Stimulated activated CD4-positive, alpha-beta T cell treated with anti-CD3 and anti-CD28 coated beads, Interleukin-4, amount 100 ng/mL, for 48 hours (primary cell): ENCODE measurements at regions not wholly inside any gene's neighbourhood (a gene's known extent, or its start where the extent isn't known, plus 50 kb on each side); places are given as distances from the start of the nearest gene placed in this dataset.
"Not testable (repeated sequence)": the region's sequence is repeated elsewhere in the genome, so short reads cannot be mapped to it uniquely, and the experiment has no call there.

Experiments used
- DNase-seq, 2 donors: peaks; one replicate each; pipeline ENCODE4 v3.0.0-alpha.2; 2020; ENCODE audit warnings: low read depth in 2 of 2

DNA sequence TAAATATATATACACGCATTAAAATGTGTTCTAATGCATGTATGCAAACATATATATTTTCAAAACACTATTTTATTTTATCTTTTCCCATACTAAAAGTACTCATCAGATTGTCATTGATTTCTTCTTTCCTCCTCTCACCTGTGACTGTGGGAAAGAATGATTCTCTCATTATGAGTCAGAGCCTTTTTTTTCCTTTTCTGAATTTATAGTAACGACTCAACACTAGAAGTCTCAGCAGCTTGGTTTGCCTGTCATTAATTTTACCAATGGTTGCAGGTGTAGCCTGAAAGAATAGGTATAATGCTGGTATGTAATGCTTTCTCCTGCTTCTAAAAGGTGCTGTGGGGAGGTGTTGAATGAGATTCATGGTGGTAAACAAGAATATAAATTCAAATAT lies 328.7 kb downstream of the UTRN start:
- DNase-seq: no peak

DNA sequence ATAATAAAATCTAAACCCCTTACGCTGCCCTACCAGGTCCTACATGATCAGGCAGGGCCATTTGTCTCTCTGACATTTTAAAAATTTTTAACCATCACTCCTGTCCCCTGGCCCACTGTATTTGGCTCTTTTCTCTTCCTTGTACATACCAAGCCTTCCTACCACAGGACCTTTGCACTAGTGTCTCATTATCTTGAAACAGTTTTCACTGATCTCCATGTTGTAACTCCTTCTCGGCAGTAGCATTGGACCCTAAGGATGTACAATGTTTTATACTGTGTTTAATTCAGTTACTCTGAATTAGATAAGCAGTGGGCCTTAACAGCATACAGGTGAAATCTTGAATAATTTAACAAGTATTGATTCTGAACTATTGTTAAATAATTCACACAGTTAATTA lies 330.7 kb downstream of the UTRN start:
- no peak for DNase-seq

DNA sequence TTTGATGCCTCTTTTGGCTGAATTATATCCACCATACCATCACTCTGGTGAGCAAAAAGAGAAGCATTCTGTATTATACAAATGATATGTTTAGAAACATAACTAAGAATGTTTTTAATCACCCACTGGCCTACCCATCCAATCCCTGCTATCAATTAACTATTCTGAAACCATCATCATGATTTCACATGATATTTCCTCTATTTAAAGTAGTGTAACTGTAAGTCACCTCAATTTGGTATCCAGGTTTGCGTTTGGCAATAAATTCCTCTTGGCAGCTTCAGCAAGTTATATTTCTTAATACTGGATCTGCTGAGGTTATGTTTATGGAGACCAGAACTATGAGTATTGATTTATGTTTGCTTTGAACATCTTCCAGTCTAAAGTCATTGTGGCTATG lies 332.1 kb downstream of the UTRN start:
- no peak for DNase-seq

DNA sequence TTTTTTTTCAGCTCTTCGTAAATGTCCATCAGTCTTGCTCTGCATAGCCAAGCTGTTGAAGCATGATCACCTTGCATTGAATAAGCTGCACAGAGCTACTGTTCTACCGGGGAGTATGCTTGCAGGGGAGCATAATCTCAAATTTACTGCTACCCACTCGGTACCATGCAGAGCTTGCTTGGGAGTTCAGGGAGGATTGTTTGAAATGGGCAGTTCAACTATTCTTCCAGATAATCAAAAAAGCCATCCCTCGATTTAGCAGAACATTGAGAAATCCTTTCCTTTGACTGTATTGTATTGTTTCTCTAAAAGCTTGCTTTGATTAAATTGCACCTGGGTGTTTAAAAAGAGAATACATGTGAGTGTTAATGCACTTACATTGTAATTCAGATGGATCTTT lies 332.6 kb downstream of the UTRN start:
- no peak for DNase-seq

DNA sequence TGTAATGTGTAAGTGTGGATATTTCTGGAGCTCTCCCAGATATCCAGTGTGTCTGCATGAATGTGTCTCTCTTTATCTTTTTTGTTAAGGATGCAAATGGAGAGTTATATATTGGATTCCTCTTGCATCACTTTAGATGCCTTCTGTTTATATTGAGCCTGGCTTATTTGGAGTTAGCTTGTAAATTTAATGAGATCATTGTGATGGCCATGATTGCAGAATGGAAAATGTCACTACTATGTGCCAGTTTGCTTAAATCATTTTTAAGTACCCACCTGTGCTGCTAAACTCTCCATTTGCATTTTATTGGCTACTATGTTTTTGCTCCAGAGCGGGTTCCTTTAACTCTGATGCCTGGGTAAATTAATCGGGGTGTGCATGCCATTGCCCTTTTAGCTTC lies 334.8 kb downstream of the UTRN start:
- DNase-seq: no peak

DNA sequence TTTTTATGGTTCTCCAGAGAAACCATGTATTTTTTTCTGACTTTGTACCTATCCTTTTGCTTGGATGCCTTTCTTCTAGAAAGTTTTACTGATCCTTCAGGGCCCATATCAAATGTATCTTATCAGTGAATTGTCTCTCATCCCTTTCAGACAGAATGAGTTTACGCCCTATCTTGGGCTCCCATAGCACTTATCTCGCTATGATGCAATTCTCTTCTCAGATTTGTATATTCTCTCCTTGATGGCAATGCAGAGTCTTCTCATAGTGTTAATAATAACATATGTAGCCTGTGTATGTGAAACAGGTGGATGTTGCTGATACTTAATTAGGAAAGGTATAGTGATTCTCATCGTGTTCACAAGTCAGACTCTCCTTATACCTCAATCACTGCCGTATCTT lies 336.2 kb downstream of the UTRN start:
- no peak for DNase-seq

DNA sequence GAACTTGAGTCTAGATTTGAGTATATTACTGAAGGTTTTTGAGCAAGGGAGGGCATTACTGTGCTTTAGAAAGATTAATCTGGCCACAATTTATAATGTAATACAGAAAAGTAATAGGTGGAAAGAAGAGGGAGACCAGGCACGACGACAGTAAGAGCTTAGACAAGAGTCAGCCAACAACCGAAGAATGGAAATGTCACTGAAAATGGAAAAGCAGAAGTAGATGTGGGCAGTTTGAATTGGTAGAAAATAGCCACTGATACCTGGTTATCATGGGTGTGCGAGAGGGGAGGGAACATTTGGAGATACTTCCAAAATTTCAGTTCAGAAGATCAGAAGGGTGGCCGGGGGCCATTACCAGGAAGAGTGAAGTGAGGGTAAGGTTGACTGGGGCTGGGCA lies 339.1 kb downstream of the UTRN start:
- no peak for DNase-seq

DNA sequence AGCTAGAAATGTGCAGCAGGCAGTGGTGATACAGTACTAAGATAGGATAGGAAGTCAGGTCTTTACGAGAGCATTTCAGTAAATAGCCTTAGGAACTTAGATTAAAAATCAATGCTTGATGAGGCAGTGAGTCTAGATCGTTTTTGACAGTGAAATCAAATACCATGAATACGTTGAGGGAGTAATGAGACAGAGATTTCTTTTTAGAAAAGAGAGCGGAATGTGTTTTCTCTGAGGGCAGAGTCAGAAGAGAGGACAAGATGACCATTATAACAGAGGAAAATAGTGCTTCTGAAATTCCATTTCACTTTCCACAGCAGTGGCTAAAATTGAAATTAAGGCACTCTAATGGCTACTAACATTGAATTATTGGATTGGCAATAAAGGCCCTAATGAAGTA lies 339.6 kb downstream of the UTRN start:
- no peak for DNase-seq

DNA sequence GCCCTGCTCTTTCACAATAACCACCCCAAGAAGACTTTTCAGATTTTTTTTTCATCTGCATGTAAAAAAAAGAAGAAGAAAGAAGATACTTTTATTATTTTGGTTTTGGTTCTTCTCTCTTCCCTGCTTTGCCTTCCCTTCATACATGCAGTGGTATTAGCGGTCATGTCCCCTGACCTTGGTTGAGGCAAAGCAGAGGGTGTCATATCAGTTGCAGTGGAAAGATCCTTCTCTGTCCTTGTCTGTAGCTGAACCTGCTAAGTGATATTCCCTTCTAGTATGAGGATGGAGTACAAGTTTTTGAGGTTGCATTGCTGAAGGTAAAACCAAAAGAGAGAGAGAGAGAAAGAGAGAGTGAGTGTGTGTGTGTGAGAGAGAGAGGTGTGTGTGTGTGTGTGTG lies 345.7 kb downstream of the UTRN start:
- no peak for DNase-seq

DNA sequence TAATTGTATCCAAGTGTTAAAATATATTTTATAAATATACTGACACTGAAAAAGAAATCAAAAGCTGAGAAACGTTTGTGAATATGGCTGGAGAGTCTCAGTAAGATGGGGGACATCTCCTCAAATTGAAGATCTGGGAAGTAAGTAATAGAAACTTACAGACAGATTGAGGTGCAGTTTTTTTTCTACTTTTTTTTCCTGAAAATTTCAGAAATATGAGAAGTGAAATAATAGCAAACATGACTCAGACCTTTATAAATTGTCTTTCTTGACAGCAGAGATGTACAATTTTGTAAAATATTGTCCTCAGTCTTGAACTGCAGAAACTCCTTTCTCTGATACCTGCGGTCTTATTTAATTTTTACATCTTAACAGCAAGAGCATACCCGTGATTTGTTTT lies 347.1 kb downstream of the UTRN start:
- DNase-seq: no peak

DNA sequence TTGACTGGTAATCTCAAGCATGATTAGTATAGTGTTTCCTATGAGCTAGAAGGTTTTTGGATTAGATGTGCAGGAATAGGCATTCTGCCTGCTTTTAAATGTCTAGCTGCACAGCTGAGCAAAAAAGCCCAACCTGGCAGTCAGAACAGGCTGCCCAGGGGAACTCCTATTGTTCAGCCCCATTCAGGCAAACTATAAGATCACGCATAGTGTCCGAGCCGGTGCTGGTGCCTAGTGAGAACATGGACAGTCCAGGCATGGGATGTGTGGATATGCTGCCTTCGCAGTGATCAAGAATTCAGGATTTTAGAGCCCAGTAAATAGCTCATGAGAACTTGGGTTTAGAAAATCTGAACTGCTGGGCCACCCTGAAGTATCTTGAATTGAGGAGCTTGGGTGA lies 348.8 kb downstream of the UTRN start:
- no peak for DNase-seq

DNA sequence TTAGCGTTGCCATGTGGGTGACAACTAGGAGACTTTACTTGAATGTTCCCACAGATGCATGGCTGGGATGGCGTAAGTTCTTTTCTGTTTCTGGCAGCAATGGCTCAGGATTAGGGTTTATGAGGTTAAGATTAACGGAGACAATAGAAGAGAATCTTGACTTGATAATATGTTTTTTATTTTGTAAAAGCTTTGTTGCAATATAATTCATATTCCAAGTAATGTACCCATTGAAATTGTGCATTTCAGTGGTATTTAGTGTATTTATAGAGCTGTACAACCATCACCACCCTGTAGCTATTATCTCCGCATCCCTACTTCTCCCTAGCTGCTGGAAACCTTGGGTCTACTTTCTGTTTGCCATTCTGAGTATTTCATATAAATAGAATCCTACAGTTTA lies 349.2 kb downstream of the UTRN start:
- no peak for DNase-seq

DNA sequence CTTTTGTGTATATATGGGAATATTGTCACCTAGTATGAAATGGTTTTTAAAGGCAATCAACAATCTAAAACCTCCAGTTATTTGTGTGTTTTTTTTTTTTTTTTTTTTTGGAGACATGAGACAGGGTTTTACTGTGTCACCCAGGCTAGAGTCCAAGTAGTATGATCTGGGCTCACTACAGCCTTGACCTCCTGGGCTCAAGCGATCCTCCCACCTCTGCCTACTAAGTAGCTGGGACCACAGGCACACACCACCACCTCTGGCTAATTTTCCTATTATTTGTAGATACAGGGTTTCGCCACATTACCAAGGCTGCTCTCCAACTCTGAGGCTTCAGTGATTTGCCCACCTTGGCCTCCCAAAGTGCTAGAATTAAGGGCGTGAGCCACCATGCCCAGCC lies 349.9 kb downstream of the UTRN start:
- DNase-seq: no peak

DNA sequence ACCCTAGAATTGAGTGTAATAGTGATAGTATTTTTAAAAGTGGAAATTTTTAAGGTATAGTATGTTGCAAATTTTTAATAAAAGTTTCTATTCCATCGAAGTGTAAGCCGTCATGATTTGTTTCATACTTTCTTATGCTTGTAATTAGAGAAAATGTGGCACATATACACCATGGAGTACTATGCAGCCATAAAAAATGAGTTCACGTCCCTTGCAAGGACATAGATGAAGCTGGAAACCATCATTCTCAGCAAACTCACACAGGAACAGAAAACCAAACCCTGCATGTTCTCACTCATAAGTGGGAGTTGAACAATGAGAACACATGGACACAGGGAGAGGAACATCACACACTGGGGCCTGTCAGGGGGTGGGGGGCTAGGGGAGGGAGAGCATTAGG lies 350.9 kb downstream of the UTRN start:
- not testable (repeated sequence) for DNase-seq

DNA sequence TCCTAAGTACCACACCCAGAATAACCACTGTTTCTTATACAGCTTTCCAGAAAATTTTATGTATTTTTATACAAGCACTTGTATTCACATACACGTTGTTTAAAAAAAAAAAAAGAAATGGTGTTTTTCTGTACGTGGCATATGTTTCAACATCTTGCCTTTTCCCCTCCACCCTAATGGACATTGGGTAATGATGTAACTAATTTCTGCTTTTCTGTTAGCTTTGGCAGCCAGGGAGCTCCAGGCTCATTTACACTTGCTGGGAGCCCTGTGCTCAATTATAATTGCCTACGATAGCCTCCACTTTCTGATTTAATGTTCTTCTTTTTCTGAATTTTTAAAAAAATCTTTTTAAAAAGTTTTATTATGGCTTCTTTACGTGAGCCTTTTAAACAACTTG lies 352.4 kb downstream of the UTRN start:
- no peak for DNase-seq

DNA sequence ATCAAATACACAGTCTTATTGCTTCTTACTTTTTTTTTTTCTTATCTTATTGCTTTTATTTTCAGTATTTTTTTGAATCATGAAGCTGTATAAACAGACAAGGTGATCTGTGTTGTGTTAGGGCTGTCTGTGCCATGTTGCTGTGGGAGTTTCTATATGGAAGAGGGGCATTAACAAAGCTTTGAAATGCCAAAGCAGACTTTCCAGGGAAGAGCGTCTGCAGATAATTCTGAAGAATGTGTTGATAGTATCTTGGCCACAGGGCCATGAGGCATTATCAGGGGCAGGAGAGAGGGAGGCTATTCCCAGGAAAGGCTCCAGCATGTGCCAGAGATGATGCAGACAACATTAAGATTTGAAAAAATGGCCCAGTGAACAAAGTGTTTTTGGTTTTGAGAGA lies 354.5 kb downstream of the UTRN start:
- DNase-seq: no peak

DNA sequence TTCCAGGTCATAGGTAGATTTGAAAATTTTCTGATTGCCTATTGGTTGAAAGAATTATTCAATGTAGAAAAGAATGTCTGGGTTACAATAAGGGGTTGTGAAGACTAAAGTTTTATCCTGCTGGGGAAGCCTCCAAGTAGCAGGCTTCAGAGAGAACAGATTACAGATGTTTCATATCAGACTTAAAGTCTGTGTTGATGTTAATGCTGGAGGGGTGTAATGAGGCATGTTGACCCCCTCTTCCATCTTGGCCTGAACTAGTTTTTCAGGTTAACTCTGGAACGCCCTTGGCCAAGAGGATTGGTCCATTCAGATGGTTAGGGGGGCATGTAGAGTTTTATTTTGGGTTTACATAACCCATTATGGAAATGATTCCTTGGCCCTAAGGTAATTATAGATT lies 356.2 kb downstream of the UTRN start:
- no peak for DNase-seq

DNA sequence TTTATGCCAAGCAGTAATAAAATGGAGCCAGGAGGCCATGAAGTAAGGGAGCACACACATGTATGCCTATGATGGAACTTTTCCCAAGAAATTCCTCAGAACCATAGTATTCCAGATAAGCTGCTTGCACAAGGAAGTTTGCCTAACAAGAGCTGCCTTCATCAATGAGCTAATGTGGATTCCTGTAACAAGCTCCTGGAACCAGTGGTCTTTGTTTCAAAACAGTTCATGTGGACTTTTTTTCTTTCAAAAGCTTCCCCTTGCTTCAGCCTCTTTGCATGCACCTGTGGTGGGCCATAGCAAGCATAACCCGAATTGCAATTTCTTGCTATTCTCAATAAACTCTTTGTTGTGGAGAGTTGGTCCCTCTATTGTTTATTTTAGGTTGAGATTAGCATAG lies 359.6 kb downstream of the UTRN start:
- DNase-seq: no peak

DNA sequence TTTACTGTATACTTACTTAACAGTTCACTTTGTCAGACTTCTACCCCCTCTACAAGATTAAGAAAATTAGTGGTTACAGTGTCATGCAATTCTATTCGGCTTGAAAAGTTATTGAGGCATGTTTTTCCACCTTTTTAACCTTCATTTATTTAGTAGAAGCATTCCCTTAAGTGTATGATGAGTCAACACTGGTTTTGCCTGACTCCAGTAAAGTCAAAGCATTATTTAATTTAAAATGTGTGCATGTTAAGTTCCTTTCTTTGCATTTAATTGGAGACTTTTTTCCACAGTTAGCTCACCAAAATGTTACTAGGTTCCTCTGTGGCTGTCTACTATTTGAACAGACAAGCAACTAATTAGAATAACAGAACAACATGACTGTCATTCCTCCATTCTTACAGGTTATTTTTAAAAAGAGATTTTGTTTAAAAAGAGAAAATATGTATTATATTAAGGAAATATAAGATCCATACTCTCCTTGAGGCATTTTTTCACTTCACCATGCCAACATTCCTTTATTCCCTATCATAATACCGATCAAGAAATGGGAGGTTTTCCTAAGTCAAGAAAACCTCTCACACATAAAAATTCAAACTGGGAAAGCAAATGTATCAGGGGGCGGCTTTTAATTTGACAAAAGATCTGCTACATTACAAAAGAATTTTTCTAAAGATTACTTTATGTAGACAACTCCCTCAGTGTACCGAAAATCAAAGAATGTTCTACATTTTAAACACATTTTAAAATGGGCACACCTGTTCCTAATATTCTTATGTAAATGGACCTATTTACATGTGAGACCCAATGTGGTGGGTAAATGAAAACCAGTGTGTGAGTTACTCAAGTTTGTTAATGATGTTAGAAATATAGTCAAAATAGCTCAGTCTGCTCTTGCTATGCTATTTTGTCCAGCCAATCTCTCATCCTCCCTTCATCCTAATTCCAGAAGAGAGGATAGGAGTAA lies 361.2 kb downstream of the UTRN start:
- no peak for DNase-seq

DNA sequence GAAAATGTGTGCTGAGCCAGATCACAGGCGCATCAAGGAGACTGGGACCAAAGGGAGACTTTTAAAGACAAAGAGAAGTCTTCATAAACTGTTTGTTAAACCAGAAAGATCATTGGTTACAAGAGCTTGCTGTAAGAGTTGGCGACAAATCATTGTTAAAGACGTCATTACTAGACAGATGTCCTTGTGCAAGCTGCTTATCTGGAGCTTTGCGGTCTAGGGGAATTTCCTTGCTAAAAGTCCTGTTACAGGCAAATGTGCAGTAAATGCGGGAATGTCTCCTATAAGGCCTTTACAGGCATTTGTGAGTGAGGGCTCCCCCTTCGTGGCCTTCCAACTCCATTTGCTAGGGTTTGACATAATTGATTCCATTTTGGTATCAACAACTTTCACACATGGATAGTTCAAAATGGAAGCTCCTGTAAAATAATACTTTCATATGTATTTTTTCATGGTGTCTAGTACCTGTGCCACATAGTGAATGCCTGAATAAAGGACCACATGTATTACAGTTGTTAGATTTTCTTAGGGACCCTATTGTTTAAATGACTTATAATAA lies 362.4 kb downstream of the UTRN start:
- DNase-seq: no peak

DNA sequence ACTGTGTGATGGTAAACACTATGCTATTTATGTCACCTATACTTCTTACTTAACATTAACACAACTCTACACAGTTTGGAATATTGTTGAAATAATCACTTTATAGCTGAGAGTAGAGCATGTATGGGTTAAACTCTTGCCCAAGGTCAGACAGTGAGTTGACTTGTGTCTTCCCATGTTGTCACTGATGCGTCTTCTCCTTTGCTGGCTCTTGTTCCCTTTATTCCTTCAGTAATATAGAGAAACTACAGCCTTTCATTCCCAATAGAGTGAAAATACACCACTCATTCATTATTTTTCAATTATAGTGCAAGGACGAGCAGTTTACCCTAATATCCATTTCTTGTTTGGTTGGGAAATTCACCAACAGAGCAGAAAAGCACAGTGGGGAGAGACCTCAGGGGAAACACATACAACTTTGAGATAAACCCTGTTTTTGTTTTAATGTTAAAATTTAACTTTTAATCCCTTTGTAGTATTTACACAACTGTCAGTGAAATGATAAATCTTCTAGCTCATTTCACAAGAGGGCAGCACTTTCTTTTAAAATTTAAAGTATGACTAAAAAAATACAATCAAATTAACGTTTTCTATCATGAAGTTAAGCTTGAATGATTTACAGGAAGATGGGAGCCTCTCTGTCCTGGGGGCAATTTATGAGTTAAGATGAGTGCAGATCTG lies 363.0 kb downstream of the UTRN start:
- DNase-seq: no peak

DNA sequence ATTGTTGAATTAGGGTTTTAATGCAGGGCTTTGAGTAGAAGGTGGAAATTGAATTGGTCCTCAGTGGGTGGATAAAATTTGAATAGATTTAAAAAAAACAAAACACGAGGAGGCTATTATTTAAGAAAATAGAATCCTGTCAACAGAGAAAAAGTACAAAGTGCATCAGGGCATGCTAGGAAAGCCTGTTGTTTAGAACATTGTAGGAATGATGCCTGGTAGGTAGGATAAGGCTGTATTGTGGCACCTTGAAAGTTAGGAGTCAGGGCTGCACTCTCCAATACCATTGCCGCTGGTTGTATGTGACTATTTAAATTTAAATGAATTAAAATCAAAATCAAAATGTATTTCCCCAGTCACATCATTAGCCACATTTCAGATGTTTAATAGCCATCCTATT lies 363.9 kb downstream of the UTRN start:
- no peak for DNase-seq

DNA sequence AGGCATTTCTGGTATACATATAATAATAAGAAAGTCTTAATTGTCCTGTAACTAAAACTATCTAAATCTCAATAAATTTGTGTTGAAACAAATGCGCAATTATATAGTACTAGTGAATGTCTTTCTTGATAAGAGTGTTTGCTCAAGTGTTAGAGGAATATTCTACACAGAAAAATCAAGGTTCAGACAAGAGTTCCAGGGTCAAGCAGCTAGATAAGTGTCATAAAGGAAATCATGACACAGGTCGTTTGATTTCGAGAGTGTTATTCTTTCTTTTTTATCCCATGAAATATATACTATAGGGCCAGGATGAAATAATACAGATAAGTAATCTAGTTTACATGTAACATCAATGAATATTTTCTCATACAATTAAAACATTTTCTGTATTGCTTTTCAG lies 366.1 kb downstream of the UTRN start:
- no peak for DNase-seq
